Tibial nerve (tissue), 4 donors: ENCODE measurements at regions not wholly inside any gene's neighbourhood (a gene's known extent, or its start where the extent isn't known, plus 50 kb on each side); places are given as distances from the start of the nearest gene placed in this dataset.

Source experiments
- DNase-seq, 2 donors: peaks; one replicate each; pipeline ENCODE4 v3.0.0-alpha.2; 2019; ENCODE audit warnings: low spot score in 2 of 2
- H3K27ac ChIP-seq, 4 donors: fragments of 200-600 bp; sonication (generic) in 3 of 4; one replicate each; pipeline ENCODE4 v1.5.1; 2017 to 2019; ENCODE audit warnings: mild to moderate bottlenecking in 1 of 4
- H3K27me3 ChIP-seq, 2 donors: fragments of 200-600 bp; sonication (generic) in 1 of 2; one replicate each; pipeline versions ENCODE4 v1.5.1 to v1.6.0; 2017 to 2019
- H3K36me3 ChIP-seq, 3 donors: fragments of 200-600 bp; sonication (generic); one replicate each; pipeline ENCODE4 v1.5.1; 2018 to 2019
- H3K4me1 ChIP-seq, 4 donors: fragments of 200-600 bp; sonication (generic) in 3 of 4; one replicate each; pipeline ENCODE4 v1.5.1; 2017 to 2019
- H3K4me3 ChIP-seq, 4 donors: fragments of 200-600 bp; sonication (generic) in 3 of 4; one replicate each; pipeline ENCODE4 v1.5.1; 2017 to 2019; ENCODE audit warnings: mild to moderate bottlenecking in 1 of 4, moderate library complexity in 1 of 4
- H3K9me3 ChIP-seq, 4 donors: fragments of 200-600 bp; sonication (generic) in 3 of 4; one replicate each; pipeline ENCODE4 v1.5.1; 2017 to 2019
- EP300 ChIP-seq, 2 donors: sonication (generic); formaldehyde crosslinking; IDR thresholded peaks; one replicate each; pipeline ENCODE4 v1.6.1; 2017; ENCODE audit warnings: antibody characterized with exemption in 2 of 2, mild to moderate bottlenecking in 1 of 2
- POLR2A ChIP-seq, 2 donors: fragments of 450-650 bp; IDR thresholded peaks; one replicate each; pipeline ENCODE4 v1.6.1; 2017; ENCODE audit warnings: antibody characterized with exemption in 2 of 2, mild to moderate bottlenecking in 2 of 2, moderate library complexity in 2 of 2
- WGBS, 2 donors: methylation state at CpG; one replicate each; pipeline ENCODE4 v1.1.5; 2018; 5-methylcytosine and 5-hydroxymethylcytosine counted together
- TF ChIP-seq, protein P1 (sequence below), 5 experiments: fragments of 200-600 bp in 3 of 5; fragments of 450-650 bp in 2 of 5; sonication (generic) in 3 of 5; IDR thresholded peaks; one replicate each; pipeline ENCODE4 v1.5.1; 2016 to 2019; ENCODE audit warnings: antibody characterized with exemption in 5 of 5, mild to moderate bottlenecking in 3 of 5, moderate library complexity in 2 of 5

DNA sequence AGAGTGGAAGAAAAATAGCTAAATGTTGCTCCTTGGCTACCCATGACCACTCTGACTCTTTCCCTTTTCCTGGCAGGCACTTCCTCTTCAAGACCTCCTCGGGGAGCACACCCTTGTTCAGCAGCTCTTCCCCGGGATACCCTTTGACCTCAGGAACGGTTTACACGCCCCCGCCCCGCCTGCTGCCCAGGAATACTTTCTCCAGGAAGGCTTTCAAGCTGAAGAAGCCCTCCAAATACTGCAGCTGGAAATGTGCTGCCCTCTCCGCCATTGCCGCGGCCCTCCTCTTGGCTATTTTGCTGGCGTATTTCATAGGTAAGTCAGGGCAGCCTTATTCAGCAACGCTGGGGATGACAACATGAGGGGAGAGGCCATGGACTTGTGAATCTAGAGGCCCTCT, 298.6 kb upstream of the WWC1 start:
- TF ChIP-seq EP300 (IDR thresholded peaks at IDR 0.05) = no peak
- TF ChIP-seq, protein P1, sequence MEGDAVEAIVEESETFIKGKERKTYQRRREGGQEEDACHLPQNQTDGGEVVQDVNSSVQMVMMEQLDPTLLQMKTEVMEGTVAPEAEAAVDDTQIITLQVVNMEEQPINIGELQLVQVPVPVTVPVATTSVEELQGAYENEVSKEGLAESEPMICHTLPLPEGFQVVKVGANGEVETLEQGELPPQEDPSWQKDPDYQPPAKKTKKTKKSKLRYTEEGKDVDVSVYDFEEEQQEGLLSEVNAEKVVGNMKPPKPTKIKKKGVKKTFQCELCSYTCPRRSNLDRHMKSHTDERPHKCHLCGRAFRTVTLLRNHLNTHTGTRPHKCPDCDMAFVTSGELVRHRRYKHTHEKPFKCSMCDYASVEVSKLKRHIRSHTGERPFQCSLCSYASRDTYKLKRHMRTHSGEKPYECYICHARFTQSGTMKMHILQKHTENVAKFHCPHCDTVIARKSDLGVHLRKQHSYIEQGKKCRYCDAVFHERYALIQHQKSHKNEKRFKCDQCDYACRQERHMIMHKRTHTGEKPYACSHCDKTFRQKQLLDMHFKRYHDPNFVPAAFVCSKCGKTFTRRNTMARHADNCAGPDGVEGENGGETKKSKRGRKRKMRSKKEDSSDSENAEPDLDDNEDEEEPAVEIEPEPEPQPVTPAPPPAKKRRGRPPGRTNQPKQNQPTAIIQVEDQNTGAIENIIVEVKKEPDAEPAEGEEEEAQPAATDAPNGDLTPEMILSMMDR (IDR thresholded peaks at IDR 0.05) = no peak
- TF ChIP-seq POLR2A (IDR thresholded peaks at IDR 0.05) = no peak

DNA sequence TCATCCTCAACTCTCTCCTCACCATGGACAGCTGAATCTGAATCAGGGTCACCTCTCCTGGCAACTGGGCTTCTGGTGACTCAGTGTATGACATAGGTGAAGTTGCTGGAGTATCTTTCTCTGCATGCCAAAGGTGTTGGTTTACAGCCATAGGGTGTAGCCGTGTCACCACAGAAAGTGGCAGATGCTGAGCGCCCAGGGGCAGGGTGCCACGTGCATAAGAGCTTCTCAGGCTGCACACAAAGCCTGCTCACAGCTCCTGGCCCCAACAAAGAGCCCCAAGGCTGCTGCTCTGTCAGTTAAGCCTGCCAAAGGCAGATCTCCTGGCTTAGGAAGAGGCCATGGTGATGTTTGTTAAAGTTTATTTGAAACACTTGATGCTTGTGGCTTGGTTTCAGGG, 297.7 kb upstream of the WWC1 start:
- H3K4me3 ChIP-seq = no peak overlapping the region
- H3K27ac ChIP-seq = no peak overlapping the region
- WGBS, 2 donors = 73 to 90% methylated on average over 3 of the region's 3 CpGs
- TF ChIP-seq, protein P1 (IDR thresholded peaks at IDR 0.05) = no peak
- TF ChIP-seq EP300 (IDR thresholded peaks at IDR 0.05) = no peak
- TF ChIP-seq POLR2A (IDR thresholded peaks at IDR 0.05) = no peak
- H3K36me3 ChIP-seq = peaks cover 0 to 6% (median 0%) of the 10 kb centered on the region in 3 donors
- no peaks in the 10 kb centered on the region for H3K27me3 ChIP-seq
- no peaks in the 10 kb centered on the region for H3K9me3 ChIP-seq
- no peaks in the 10 kb centered on the region for H3K4me1 ChIP-seq
- no peak for DNase-seq

More for the DNA sequence above, 298.6 kb upstream of the WWC1 start:
- H3K27ac ChIP-seq = no peak overlapping the region
- H3K4me3 ChIP-seq = no peak overlapping the region
- H3K36me3 ChIP-seq = peaks cover 0 to 6% (median 0%) of the 10 kb centered on the region in 3 donors
- DNase-seq = no peak
- no peaks in the 10 kb centered on the region for H3K27me3 ChIP-seq
- H3K9me3 ChIP-seq = no peaks in the 10 kb centered on the region
- WGBS, 2 donors = 70 to 71% methylated on average over 11 of the region's 11 CpGs
- H3K4me1 ChIP-seq = no peaks in the 10 kb centered on the region

DNA sequence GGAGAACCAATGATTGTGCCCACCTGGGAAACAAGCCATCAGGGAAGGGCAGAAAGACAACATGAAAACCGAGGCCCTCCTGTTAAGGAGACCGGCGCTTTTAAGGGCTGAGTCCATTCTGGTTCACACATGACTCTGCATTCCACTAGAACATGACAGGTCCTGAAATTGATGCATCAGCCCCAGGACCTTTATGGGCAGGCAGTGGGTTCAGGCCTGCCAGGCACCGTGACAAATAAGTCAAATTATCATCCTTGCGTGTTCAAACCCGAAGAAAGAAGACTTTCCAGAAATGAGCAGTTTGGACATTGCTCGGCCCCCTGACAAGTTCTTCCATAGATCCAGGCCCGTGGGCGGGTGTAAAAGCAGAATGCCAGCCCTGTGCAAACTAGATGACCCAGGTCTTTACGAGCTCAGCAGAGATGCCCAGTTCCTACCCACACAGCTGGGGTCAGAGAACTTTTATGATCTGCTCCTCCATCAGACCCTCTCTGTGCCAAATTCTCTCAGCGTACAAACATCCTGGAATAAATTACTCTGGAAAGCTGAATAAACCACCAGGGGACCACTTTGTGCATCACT, 295.5 kb upstream of the WWC1 start:
- WGBS, 2 donors = 47 to 58% methylated on average over 11 of the region's 11 CpGs
- no peak overlapping the region for H3K4me3 ChIP-seq
- H3K27me3 ChIP-seq = no peaks in the 10 kb centered on the region
- no peak for DNase-seq
- peaks cover 0 to 3% (median 0%) of the 10 kb centered on the region in 4 donors for H3K4me1 ChIP-seq
- H3K27ac ChIP-seq = no peak overlapping the region
- peaks cover 0 to 6% (median 0%) of the 10 kb centered on the region in 3 donors for H3K36me3 ChIP-seq
- TF ChIP-seq EP300 (IDR thresholded peaks at IDR 0.05) (no peak), POLR2A (IDR thresholded peaks at IDR 0.05) (no peak)
- TF ChIP-seq, protein P1 (IDR thresholded peaks at IDR 0.05) = no peak
- H3K9me3 ChIP-seq = no peaks in the 10 kb centered on the region

DNA sequence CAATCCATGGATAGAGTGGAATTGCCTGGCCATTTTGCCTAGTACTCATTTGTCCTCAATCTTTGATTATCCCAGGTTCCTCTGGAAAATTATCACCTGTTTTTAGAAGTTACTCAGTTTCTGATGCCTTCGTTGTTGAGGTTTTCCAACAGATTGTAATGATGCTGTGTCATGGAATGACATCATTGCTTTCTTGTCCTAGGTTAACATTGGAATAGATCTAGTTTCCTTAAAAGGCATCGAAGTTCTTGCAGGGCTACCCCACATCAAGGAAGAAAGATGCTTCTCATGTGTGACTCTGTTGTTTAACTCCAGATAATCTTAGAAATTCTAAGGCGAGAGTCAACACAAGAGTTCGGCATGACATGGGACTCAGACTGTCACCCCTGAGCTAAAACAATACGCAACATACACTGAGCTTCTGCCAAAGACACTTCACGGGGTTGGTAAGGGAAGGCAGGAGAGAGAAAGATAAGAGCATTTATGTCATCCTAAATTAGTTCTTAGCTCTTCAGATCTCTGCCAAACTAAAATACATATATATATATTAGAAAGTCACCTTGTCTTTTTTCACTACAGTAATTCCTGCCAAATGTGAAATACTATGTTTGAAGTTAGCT, 293.2 kb upstream of the WWC1 start:
- Histone ChIP-seq H3K27me3 (no peaks in the 10 kb centered on the region), H3K27ac (no peak overlapping the region), H3K9me3 (no peaks in the 10 kb centered on the region), H3K4me1 (peaks cover 0 to 7% (median 0%) of the 10 kb centered on the region in 4 donors), H3K4me3 (no peak overlapping the region), H3K36me3 (peaks cover 0 to 6% (median 0%) of the 10 kb centered on the region in 3 donors)
- TF ChIP-seq EP300 (IDR thresholded peaks at IDR 0.05) (no peak), POLR2A (IDR thresholded peaks at IDR 0.05) (no peak)
- TF ChIP-seq, protein P1 (IDR thresholded peaks at IDR 0.05) = no peak
- 84 to 87% methylated on average over 6 of the region's 6 CpGs for WGBS, 2 donors
- DNase-seq = no peak

DNA sequence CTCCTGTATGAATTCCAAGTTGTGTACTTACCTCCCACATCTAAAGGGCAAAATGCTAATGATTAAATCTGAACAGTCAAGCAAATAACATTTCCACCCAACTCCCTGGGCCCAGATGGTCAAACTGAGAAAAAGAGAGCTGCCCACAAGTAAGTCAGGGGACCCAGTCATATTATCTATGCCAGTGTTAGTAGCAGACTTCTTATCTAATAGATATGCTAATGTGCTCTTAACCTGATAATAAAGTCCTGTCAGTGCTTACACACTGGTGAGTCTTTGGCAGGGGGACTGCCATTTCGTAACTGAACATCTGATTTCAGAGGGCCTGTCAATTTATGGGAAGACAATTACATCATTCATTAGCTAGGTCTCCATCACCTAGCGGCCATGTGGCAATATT, 292.3 kb upstream of the WWC1 start:
- Histone ChIP-seq H3K27ac (no peak overlapping the region), H3K9me3 (no peaks in the 10 kb centered on the region), H3K36me3 (peaks cover 0 to 2% (median 0%) of the 10 kb centered on the region in 3 donors), H3K4me3 (no peak overlapping the region), H3K4me1 (peaks cover 0 to 7% (median 0%) of the 10 kb centered on the region in 4 donors), H3K27me3 (no peaks in the 10 kb centered on the region)
- no peak for DNase-seq
- no peak for TF ChIP-seq EP300 (IDR thresholded peaks at IDR 0.05)
- TF ChIP-seq POLR2A (IDR thresholded peaks at IDR 0.05) = no peak
- TF ChIP-seq, protein P1 (IDR thresholded peaks at IDR 0.05) = no peak
- WGBS, 2 donors = 92 to 96% methylated on average over 2 of the region's 2 CpGs
